Dendritic cell treated with granulocyte-macrophage colony-stimulating factor and Interleukin-4, amounts not matched to agents 40 ng/mL and 50 ng/mL, for 4 days (primary cell): ENCODE measurements at regions not wholly inside any gene's neighbourhood (a gene's known extent, or its start where the extent isn't known, plus 50 kb on each side); places are given as distances from the start of the nearest gene placed in this dataset.
"Not testable (repeated sequence)": the region's sequence is repeated elsewhere in the genome, so short reads cannot be mapped to it uniquely, and the experiment has no call there.

ENCODE experiments used
- H3K27ac Mint-ChIP-seq: one replicate; pipeline ENCODE4 v1.8.0; 2022; ENCODE audit warnings: mild to moderate bottlenecking, mixed read lengths
- H3K27me3 Mint-ChIP-seq: one replicate; pipeline ENCODE4 v1.8.0; 2022; ENCODE audit warnings: mild to moderate bottlenecking, mixed read lengths
- H3K36me3 Mint-ChIP-seq: one replicate; pipeline ENCODE4 v1.8.0; 2022; ENCODE audit warnings: low read depth, mixed read lengths
- H3K4me1 Mint-ChIP-seq: one replicate; pipeline ENCODE4 v1.8.0; 2022; ENCODE audit warnings: low read depth, mixed read lengths
- H3K4me3 Mint-ChIP-seq: one replicate; pipeline ENCODE4 v1.8.0; 2022; ENCODE audit warnings: mild to moderate bottlenecking, moderate library complexity, mixed read lengths
- H3K9me3 Mint-ChIP-seq: one replicate; pipeline ENCODE4 v1.8.0; 2022; ENCODE audit warnings: mixed read lengths
- intact Hi-C: fragments of 100-400 bp; cut with micrococcal nuclease; formaldehyde crosslinking; loops from one replicate; pipeline ENCODE4 v1.15.0; 2022

DNA sequence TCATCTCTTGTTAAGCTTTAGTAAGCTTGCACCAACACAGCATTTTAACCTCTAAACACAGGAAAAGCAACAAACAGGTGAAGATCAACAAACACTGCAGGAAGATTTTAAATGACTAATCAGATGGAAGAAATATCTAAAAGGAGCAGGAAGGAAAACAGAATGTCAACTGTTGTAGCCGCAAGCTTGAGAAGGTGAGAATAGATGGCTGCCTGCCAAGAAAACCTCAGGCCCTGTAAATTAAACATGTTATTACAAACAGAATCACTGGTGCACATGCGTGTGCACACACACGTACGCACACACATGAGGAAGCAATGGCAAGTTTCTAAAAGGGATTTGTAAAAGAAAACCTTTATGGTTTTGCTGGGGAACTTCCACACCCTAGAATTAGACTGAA is 257.8 kb upstream of the GALNT5 start:
- H3K27ac Mint-ChIP-seq, result no peak overlapping the region
- H3K4me3 Mint-ChIP-seq, result no peak overlapping the region

DNA sequence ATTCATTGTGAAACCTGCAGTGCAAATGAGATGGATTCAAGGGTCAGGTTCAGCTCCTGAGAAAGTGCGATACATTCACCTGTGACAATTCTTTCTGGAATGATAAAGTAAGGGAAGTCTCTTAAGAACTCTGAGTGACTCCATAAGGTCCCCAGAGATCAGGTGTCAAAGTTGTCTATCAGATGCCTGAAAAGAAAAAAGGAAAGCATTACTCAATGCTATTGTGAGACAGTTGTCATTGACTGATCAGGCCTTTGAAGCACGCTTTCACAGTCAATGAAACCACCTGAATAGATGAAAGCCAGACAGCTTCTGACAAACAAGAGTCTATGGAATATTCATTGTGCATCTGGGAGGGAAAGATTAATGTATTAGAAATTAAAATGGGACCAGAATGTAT is 252.7 kb upstream of the GALNT5 start:
- H3K27me3 Mint-ChIP-seq, result no peaks in the 10 kb centered on the region
- no peak overlapping the region for H3K4me3 Mint-ChIP-seq
- H3K27ac Mint-ChIP-seq, result no peak overlapping the region
- H3K9me3 Mint-ChIP-seq, result no peaks in the 10 kb centered on the region
- H3K36me3 Mint-ChIP-seq, result no peaks in the 10 kb centered on the region
- H3K4me1 Mint-ChIP-seq, result no peaks in the 10 kb centered on the region
- intact Hi-C loops, result no loop called here

More for the DNA sequence above, 257.8 kb upstream of the GALNT5 start:
- Mint-ChIP-seq H3K36me3 (no peaks in the 10 kb centered on the region), H3K4me1 (no peaks in the 10 kb centered on the region), H3K27me3 (no peaks in the 10 kb centered on the region), H3K9me3 (peaks cover 3% of the 10 kb centered on the region)
- intact Hi-C loops, result no loop called here

DNA sequence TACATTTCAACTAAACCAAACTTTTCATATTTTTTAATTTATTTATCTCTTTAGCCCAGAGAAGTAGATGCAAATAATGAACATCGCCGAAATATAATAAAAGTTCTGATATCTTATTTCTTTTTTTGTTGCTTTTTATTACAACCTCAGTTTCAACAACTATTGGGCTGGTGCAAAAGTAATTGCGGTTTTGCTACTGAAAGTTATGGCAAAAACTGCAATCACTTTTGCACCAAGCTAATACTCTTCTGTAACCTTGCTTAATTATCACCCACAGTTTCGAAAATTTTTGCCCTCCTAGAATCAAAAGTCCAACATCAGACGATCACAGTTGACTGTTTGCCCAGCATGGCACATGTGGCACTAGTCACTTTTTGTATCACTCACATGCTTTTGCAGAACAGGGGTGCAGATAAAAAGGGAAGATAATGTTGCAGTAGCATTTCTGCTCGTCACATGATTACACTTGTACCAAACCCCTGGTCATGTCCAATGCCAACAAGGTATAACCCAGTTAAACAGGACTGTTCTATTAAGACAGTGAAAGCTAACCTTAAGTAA is 242.4 kb upstream of the GALNT5 start:
- Mint-ChIP-seq H3K4me3 (no peak overlapping the region), H3K36me3 (no peaks in the 10 kb centered on the region), H3K27me3 (no peaks in the 10 kb centered on the region), H3K9me3 (no peaks in the 10 kb centered on the region), H3K27ac (no peak overlapping the region), H3K4me1 (no peaks in the 10 kb centered on the region)
- intact Hi-C loops, result no loop called here

DNA sequence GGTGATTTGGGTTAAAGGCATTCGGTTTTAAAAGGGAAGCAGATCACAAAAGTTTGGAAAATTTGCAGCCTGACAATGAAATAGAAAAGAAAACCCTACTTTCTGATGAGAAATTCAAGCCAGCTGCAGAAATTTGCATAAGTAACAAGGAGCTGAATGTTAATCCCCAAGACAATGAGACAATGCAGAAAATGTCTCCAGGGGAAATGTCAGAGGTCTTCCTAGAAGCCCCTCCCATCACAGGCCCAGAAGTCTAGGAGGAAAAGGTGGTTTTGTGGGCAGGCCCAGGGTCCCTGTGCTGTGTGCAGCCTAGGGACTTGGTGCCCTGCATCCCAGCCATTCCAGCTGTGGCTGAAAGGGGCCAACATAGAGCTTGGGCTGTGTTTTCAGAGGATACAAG is 234.2 kb upstream of the GALNT5 start:
- H3K27me3 Mint-ChIP-seq, H3K4me3 Mint-ChIP-seq, H3K4me1 Mint-ChIP-seq, H3K27ac Mint-ChIP-seq, H3K36me3 Mint-ChIP-seq, intact Hi-C loops: not testable (repeated sequence)
- peaks cover 11% of the 10 kb centered on the region for H3K9me3 Mint-ChIP-seq

DNA sequence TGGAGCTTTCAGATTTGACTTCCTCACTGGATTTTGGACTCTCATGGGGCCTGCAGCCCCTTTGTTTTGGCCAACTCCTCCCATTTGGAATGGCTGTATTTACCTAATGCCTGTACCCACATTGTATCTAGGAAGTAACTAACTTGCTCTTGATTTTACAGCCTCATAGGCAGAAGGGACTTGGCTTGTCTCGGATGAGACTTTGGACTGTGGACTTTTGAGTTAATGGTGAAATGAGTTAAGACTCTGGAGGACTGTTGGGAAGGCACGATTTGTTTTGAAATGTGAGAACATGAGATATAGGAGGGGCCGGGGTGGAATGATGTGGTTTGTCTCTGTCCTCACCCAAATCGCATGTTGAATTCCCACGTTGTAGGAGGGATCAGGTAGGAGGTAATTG is 233.4 kb upstream of the GALNT5 start:
- Mint-ChIP-seq H3K4me3 (no peak overlapping the region), H3K4me1 (no peaks in the 10 kb centered on the region), H3K9me3 (peaks cover 11% of the 10 kb centered on the region), H3K27ac (no peak overlapping the region), H3K36me3 (no peaks in the 10 kb centered on the region), H3K27me3 (no peaks in the 10 kb centered on the region)
- intact Hi-C loops, result no loop called here

DNA sequence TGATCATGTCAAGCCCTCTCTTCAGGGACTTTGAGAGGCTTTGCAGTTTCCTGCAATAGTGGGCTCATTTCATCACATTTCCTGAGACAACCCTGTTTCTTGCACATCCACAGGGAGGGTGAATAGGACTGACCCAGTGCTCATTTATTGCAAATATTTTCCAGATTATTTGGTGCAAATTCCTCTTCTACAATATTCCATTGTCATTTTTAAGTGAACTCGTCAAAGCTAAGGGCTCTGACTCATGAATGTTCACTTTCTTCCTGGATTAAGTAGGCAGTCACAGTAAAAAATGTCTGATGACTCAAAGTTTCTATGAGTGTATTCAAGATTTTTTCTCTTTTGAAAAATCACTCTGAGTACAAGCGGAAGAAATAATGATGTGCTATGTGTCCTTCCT is 225.5 kb upstream of the GALNT5 start:
- Mint-ChIP-seq H3K4me3 (no peak overlapping the region), H3K36me3 (no peaks in the 10 kb centered on the region), H3K4me1 (no peaks in the 10 kb centered on the region), H3K27ac (no peak overlapping the region), H3K27me3 (no peaks in the 10 kb centered on the region), H3K9me3 (no peaks in the 10 kb centered on the region)
- intact Hi-C loops, result no loop called here

DNA sequence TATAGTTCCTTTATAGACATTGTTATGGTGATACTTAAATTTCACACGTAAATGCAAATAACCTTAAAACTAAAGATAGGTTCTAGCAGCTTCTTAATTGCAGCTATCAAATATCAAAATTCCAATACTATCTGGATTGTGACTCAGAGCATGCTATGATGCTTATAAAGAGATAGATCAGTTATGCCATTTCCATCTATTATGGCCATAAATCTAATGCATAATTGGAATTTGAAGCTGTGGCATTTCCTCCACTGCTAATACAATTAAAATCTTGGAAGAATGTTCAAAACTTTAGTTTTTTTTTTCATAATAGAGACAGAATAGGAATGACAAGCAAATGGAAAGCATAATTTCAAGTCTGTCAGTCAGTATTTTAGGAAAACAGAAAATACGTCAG is 220.8 kb upstream of the GALNT5 start:
- intact Hi-C loops, result no loop called here
- Mint-ChIP-seq H3K27me3 (no peaks in the 10 kb centered on the region), H3K27ac (no peak overlapping the region), H3K4me3 (no peak overlapping the region), H3K4me1 (no peaks in the 10 kb centered on the region), H3K36me3 (no peaks in the 10 kb centered on the region), H3K9me3 (no peaks in the 10 kb centered on the region)

DNA sequence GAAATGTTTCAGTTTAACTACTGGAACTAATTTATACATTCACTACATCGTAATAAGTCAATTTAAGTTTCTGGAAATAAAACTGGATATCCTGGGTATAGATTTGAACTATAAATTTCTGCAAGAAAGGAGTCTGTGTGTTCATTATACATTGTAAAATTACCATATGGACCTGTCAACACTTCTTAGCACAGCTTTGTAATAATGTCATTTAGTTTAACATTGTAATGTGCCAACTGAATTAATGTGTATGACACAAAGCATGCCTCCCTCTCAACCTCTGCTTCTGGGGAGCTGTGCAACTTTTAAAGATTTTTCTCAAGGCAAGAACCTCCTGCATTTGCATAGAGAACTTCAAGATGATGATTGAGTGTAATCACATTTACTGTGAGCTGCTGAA is 213.7 kb upstream of the GALNT5 start:
- H3K27ac Mint-ChIP-seq, result no peak overlapping the region
- no peak overlapping the region for H3K4me3 Mint-ChIP-seq
- intact Hi-C loops, result no loop called here

DNA sequence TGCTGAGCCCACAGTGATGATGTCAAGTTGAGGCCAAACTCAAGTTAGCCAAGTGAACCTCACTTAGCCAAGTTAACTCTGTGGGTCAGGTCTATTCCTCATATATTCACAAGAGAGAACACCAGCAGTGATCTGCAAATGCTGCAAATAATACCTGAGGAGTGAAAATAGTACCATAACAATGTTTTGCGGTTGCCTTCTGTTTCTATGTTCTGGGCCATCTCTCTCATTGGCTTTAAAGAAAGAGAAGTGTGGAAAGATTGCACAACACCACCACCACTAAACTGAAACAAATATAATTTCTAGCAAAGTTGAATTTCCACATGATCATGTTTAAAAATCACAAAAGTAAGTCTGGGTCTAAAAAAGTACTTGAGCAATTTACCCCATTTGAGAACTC is 211.1 kb upstream of the GALNT5 start:
- H3K4me3 Mint-ChIP-seq, result no peak overlapping the region
- no peaks in the 10 kb centered on the region for H3K36me3 Mint-ChIP-seq
- no peaks in the 10 kb centered on the region for H3K27me3 Mint-ChIP-seq
- H3K9me3 Mint-ChIP-seq, result no peaks in the 10 kb centered on the region
- intact Hi-C loops, result no loop called here
- H3K4me1 Mint-ChIP-seq, result no peaks in the 10 kb centered on the region
- H3K27ac Mint-ChIP-seq, result no peak overlapping the region

More for the DNA sequence above, 213.7 kb upstream of the GALNT5 start:
- Mint-ChIP-seq H3K9me3 (no peaks in the 10 kb centered on the region), H3K27me3 (no peaks in the 10 kb centered on the region), H3K36me3 (no peaks in the 10 kb centered on the region), H3K4me1 (no peaks in the 10 kb centered on the region)

DNA sequence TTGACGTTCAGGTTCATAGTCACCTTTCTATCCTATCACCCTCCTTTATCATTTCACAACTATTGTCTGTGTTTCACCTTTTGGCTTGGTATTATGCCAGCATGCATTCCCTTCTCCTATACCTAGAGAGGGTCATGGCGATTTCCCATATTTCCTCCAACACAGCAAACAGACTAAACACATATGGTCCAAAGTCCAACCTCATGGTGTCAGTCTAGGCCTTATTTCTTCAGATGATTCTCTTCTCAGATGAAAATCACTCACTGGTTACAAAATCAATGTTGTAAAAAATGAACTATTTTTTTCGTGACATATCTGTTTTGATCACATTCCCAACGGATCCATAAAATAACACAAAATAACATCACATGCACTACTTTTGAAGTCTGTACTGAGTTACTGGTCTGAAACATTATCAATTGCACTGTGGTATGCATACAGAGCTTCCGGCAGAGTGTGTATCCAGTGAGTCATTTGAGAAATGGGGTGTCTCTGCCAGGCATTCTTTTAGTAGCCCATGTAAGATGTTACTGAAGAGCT is 204.8 kb upstream of the GALNT5 start:
- H3K27me3 Mint-ChIP-seq, result no peaks in the 10 kb centered on the region
- intact Hi-C loops, result loop anchor here (10.0 kb wide), 1 partner anchor 1678 kb away; no protein-coding TSS in a partner anchor
- H3K4me1 Mint-ChIP-seq, result no peaks in the 10 kb centered on the region
- no peaks in the 10 kb centered on the region for H3K9me3 Mint-ChIP-seq
- H3K27ac Mint-ChIP-seq, result no peak overlapping the region
- no peak overlapping the region for H3K4me3 Mint-ChIP-seq
- no peaks in the 10 kb centered on the region for H3K36me3 Mint-ChIP-seq

DNA sequence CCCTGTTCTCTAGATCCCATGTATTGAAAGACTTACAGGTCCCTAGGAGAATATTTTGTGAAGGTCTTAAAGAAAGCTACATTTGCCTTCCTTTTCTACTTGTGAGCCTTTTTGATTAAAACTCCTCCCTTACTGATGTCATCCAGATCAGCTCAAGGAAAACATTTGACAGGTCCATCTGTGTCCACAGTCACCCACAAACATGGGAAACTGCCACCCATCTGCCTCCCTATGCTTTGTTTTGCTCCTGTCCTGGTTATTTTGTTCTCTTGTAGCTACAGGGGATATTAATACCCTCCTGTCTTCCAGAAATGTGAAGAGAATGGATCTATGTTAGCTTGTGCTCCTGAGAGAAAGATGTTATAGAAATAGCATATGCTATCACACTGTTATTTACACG is 203.6 kb upstream of the GALNT5 start:
- Mint-ChIP-seq H3K36me3 (no peaks in the 10 kb centered on the region), H3K4me1 (no peaks in the 10 kb centered on the region), H3K4me3 (no peak overlapping the region), H3K9me3 (no peaks in the 10 kb centered on the region), H3K27me3 (no peaks in the 10 kb centered on the region), H3K27ac (no peak overlapping the region)
- intact Hi-C loops, result loop anchor here (10.0 kb wide), 1 partner anchor 1679 kb away; no protein-coding TSS in a partner anchor

DNA sequence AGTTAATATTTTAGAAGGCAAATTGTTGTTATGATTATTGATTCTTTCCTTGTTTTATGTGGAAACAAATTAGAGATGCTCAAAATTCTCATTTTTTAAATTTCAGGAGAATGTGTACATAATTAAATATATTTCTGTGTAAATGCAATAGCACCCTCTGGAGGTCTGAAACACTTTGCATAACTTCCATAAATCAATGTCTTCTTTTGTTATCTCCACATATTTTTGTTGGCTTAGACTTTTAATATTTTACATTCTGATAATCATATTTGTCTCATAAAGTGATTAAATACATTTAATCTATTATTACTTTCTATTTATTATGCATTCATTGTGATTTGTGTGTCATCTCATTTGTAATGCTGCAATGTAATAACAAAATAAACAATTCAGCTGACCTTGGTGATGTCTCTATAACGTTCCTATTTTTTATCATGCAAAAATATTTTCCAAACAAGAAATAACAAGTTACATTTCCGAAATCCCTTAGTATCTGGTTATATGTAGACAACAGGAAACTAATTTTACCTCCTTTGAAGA is 201.8 kb upstream of the GALNT5 start:
- intact Hi-C loops, result loop anchor here (10.0 kb wide), 1 partner anchor 1681 kb away; no protein-coding TSS in a partner anchor
- no peak overlapping the region for H3K27ac Mint-ChIP-seq
- no peaks in the 10 kb centered on the region for H3K4me1 Mint-ChIP-seq
- H3K36me3 Mint-ChIP-seq, result no peaks in the 10 kb centered on the region
- H3K9me3 Mint-ChIP-seq, result no peaks in the 10 kb centered on the region
- no peak overlapping the region for H3K4me3 Mint-ChIP-seq
- H3K27me3 Mint-ChIP-seq, result no peaks in the 10 kb centered on the region

DNA sequence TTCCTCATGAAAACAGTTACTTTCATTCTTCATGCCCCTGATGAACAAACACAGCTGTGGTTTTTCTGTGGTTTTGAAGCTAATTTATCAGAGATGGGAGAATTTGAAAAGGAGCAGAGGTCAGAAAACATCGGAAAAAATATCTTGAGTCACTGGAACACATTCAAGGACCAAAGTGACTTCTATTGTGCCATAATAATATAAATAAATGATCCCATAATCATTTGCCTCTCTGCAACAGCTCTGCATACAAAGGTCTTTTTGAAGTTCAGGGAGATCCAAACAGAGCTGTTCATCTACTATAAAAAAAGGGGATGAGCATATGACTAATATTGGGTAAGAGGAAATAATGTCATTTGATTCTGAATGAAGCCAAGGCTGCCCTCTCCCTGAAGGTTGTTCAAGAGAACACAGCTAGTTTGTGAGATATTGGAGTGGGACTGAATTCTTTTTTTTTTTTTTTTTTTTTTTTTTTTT is 201.3 kb upstream of the GALNT5 start:
- H3K27ac Mint-ChIP-seq, result no peak overlapping the region
- no peaks in the 10 kb centered on the region for H3K27me3 Mint-ChIP-seq
- H3K4me3 Mint-ChIP-seq, result no peak overlapping the region
- intact Hi-C loops, result loop anchor here (10.0 kb wide), 1 partner anchor 1681 kb away; no protein-coding TSS in a partner anchor
- H3K4me1 Mint-ChIP-seq, result no peaks in the 10 kb centered on the region
- H3K36me3 Mint-ChIP-seq, result no peaks in the 10 kb centered on the region
- H3K9me3 Mint-ChIP-seq, result no peaks in the 10 kb centered on the region

DNA sequence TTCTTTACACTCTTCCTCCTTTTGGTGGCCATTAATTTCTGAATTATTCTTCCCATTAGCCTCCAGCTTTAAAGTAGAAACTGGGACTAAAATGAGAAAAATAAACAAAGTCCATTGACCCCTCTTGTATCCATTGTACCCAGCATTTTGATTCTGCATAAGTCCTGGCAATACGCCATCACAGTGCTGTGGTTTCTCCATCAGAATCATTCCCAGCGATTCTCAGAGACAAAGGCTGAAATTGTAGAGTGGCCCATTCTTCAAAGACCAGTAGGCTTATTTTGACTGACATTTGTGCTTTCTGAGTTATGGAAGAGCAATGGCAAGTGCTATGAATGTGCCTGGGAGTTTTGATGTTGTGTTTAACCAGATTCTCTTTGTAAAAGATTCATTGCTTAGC is 199.3 kb upstream of the GALNT5 start:
- Mint-ChIP-seq H3K9me3 (no peaks in the 10 kb centered on the region), H3K27me3 (no peaks in the 10 kb centered on the region), H3K27ac (no peak overlapping the region), H3K36me3 (no peaks in the 10 kb centered on the region), H3K4me3 (no peak overlapping the region), H3K4me1 (no peaks in the 10 kb centered on the region)
- intact Hi-C loops, result loop anchor here (10.0 kb wide), 1 partner anchor 1683 kb away; no protein-coding TSS in a partner anchor

DNA sequence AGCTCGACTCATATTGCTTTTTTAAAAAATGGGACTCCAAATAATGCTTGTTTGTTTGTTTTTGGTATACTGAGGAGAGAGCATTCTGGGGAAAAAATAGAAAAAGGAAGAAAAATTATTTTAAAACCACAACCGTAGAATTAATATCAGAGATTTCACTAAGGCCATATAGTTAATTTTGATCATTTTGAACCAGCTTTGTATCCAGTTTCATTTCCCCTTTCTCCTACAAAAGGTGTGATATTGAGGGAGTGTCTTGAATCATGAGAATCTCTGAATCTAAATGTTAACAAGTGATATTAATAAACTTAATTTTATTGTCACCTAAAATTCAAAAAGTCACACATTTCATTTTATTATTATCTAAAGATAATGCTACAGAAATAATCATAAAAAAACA is 198.5 kb upstream of the GALNT5 start:
- Mint-ChIP-seq H3K4me1 (no peaks in the 10 kb centered on the region), H3K27ac (no peak overlapping the region), H3K4me3 (no peak overlapping the region), H3K9me3 (no peaks in the 10 kb centered on the region), H3K36me3 (no peaks in the 10 kb centered on the region), H3K27me3 (no peaks in the 10 kb centered on the region)
- intact Hi-C loops, result loop anchor here (10.0 kb wide), 1 partner anchor 1684 kb away; no protein-coding TSS in a partner anchor
